ENCODE measurements at regions not wholly inside any gene's neighbourhood (a gene's known extent, or its start where the extent isn't known, plus 50 kb on each side); places are given as distances from the start of the nearest gene placed in this dataset.

GRCh38 chr1:96313216-96313615, 408.4 kb upstream of the PTBP2 start:
- Histone ChIP-seq H3K4me3 (replicated peaks in 1 of 3; ENCODE audit: insufficient read depth in 1 of 3, low read depth in 1 of 3, low read length in 3 of 3) (no peak overlapping the region), H3K9ac (replicated peaks; ENCODE audit: extremely low read depth, insufficient read depth, low read length) (no peak overlapping the region), H3K9me1 (replicated peaks; ENCODE audit: control insufficient read depth, extremely low read depth, insufficient read depth, low read length) (no peaks in the 10 kb centered on the region), H2AFZ (ENCODE audit: low read depth, low read length) (no peak overlapping the region), H3K27me3 (ENCODE audit: control insufficient read depth in 2 of 2, insufficient read depth in 2 of 2, low read length in 2 of 2) (no peaks in the 10 kb centered on the region), H3K4me1 (ENCODE audit: control insufficient read depth, extremely low read depth, insufficient read depth, low read length) (no peaks in the 10 kb centered on the region), H4K20me1 (replicated peaks; ENCODE audit: control insufficient read depth, extremely low read depth, insufficient read depth, low read length) (no peaks in the 10 kb centered on the region), H3K9me3 (replicated peaks; ENCODE audit: control insufficient read depth, insufficient read depth, low read length) (no peaks in the 10 kb centered on the region), H3K36me3 (ENCODE audit: control insufficient read depth in 2 of 2, extremely low read depth in 1 of 2, insufficient read depth in 2 of 2, low read length in 2 of 2) (no peaks in the 10 kb centered on the region), H3K79me2 (ENCODE audit: control insufficient read depth, insufficient read depth, low read length) (no peaks in the 10 kb centered on the region), H3K4me2 (ENCODE audit: insufficient read depth, low read length) (no peak overlapping the region), H3K27ac (ENCODE audit: insufficient read depth, low read depth, low read length) (no peak overlapping the region)
- POLR2A ChIA-PET: no interaction called here
- intact Hi-C loops (cut with micrococcal nuclease): no loop called here
- CTCF ChIA-PET: interaction anchor here (0.8 to 1.5 kb wide), 5 partner anchors 13 to 76 kb away, joined by 3 to 5 read pairs (median 4); no protein-coding TSS in a partner anchor
- DNase-seq (ENCODE audit: low read depth, low spot score): peak; percentile 40
- dilution Hi-C loops (cut with MboI; ENCODE audit: extremely low pct_ligation_motif_present, low sequenced_read_pairs): no loop called here
- no TSS peak for BruUV-seq (replicated peaks)
- TF ChIP-seq GATA2 (IDR thresholded peaks at IDR 0.05; ENCODE audit: insufficient read depth, insufficient read length, low read depth, low read length): no peak
- TF ChIP-seq MYC (IDR thresholded peaks at IDR 0.05; ENCODE audit: low read depth, low read length): no peak
- TF ChIP-seq POLR2A (IDR thresholded peaks at IDR 0.05; ENCODE audit: low read depth, low read length): no peak
- no peak for TF ChIP-seq POLR2AphosphoS5 (IDR thresholded peaks at IDR 0.05; ENCODE audit: insufficient read depth, low read depth, low read length)
- TF ChIP-seq, protein P1, sequence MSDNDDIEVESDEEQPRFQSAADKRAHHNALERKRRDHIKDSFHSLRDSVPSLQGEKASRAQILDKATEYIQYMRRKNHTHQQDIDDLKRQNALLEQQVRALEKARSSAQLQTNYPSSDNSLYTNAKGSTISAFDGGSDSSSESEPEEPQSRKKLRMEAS (IDR thresholded peaks at IDR 0.05; ENCODE audit: insufficient read depth, insufficient read length): no peak
- TF ChIP-seq FOS (IDR thresholded peaks at IDR 0.05; ENCODE audit: borderline replicate concordance, insufficient read depth, low read length): peak; percentile 19
- TF ChIP-seq, protein P2, sequence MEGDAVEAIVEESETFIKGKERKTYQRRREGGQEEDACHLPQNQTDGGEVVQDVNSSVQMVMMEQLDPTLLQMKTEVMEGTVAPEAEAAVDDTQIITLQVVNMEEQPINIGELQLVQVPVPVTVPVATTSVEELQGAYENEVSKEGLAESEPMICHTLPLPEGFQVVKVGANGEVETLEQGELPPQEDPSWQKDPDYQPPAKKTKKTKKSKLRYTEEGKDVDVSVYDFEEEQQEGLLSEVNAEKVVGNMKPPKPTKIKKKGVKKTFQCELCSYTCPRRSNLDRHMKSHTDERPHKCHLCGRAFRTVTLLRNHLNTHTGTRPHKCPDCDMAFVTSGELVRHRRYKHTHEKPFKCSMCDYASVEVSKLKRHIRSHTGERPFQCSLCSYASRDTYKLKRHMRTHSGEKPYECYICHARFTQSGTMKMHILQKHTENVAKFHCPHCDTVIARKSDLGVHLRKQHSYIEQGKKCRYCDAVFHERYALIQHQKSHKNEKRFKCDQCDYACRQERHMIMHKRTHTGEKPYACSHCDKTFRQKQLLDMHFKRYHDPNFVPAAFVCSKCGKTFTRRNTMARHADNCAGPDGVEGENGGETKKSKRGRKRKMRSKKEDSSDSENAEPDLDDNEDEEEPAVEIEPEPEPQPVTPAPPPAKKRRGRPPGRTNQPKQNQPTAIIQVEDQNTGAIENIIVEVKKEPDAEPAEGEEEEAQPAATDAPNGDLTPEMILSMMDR (IDR thresholded peaks at IDR 0.05; ENCODE audit: extremely low read depth in 1 of 2, insufficient read depth in 1 of 2, low read depth in 1 of 2, low read length in 2 of 2): no peak
- no peak for FAIRE-seq

Measured in endothelial cell of umbilical vein (primary cell).